Epidermal melanocyte (primary cell): ENCODE measurements at regions not wholly inside any gene's neighbourhood (a gene's known extent, or its start where the extent isn't known, plus 50 kb on each side); places are given as distances from the start of the nearest gene placed in this dataset.
"Not testable (repeated sequence)": the region's sequence is repeated elsewhere in the genome, so short reads cannot be mapped to it uniquely, and the experiment has no call there.

Experiments
- DNase-seq: peaks from one replicate; pipeline ENCODE4 v3.0.0; 2011; ENCODE audit warnings: low spot score; ENCODE audit not compliant: insufficient read length

GRCh38 chr2:111287646-111288568 lies 167.2 kb downstream of the BCL2L11 start:
- DNase-seq: not testable (repeated sequence)

- DNase-seq: not testable (repeated sequence)
Observed at GRCh38 chr2:111290370-111290769, 169.7 kb downstream of the BCL2L11 start.

- not testable (repeated sequence) for DNase-seq
Observed at GRCh38 chr2:111291566-111291965, 170.9 kb downstream of the BCL2L11 start.

GRCh38 chr2:111292232-111292968 lies 171.7 kb downstream of the BCL2L11 start:
- DNase-seq: not testable (repeated sequence)

- not testable (repeated sequence) for DNase-seq
Observed at GRCh38 chr2:111294699-111295098, 174.0 kb downstream of the BCL2L11 start.

GRCh38 chr2:111296122-111296804 lies 175.5 kb downstream of the BCL2L11 start:
- DNase-seq: not testable (repeated sequence)

GRCh38 chr2:111297128-111297527 lies 176.4 kb downstream of the BCL2L11 start:
- not testable (repeated sequence) for DNase-seq

GRCh38 chr2:111298927-111299326 lies 178.2 kb downstream of the BCL2L11 start:
- not testable (repeated sequence) for DNase-seq

GRCh38 chr2:111299635-111300034 lies 178.9 kb downstream of the BCL2L11 start:
- not testable (repeated sequence) for DNase-seq

GRCh38 chr2:111301677-111302076 lies 181.0 kb downstream of the BCL2L11 start:
- DNase-seq: not testable (repeated sequence)

- not testable (repeated sequence) for DNase-seq
Observed at GRCh38 chr2:111302397-111303218, 181.9 kb downstream of the BCL2L11 start.

GRCh38 chr2:111307302-111307701 lies 186.6 kb downstream of the BCL2L11 start:
- DNase-seq: not testable (repeated sequence)

- DNase-seq: not testable (repeated sequence)
Observed at GRCh38 chr2:111309231-111310075, 188.7 kb downstream of the BCL2L11 start.

- not testable (repeated sequence) for DNase-seq
Observed at GRCh38 chr2:111310395-111310794, 189.7 kb downstream of the BCL2L11 start.

GRCh38 chr2:111311568-111311967 lies 190.9 kb downstream of the BCL2L11 start:
- DNase-seq: not testable (repeated sequence)

GRCh38 chr2:111312897-111313607 lies 192.3 kb downstream of the BCL2L11 start:
- not testable (repeated sequence) for DNase-seq

GRCh38 chr2:111313711-111314110 lies 193.0 kb downstream of the BCL2L11 start:
- DNase-seq: not testable (repeated sequence)

- not testable (repeated sequence) for DNase-seq
Observed at GRCh38 chr2:111315188-111315917, 194.6 kb downstream of the BCL2L11 start.
